ENCODE measurements at regions not wholly inside any gene's neighbourhood (a gene's known extent, or its start where the extent isn't known, plus 50 kb on each side); places are given as distances from the start of the nearest gene placed in this dataset.

DNA sequence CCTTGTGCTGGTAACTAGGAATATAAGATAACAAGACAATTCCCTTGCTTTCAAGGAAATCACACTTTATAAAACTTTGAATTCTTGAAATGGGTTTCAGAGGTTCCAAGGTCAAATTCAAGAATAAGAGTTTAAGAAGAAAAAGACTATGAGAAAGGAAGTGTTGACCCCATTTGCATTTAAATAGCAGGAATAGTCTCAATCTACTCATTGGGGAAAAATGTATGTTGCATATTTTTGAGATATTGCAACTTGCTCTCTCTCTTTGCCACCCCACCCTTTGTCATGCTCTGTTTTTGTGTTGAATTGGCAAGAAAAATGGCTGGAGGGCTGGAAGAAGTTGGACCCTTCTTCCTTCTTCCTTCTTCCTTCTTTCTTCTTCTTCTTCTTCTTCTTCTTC, 699.2 kb downstream of the TUSC7 start:
- Histone ChIP-seq H2BK5ac (ENCODE audit: low read depth, low read length, poor library complexity, severe bottlenecking) (no peak overlapping the region), H3K79me1 (replicated peaks; ENCODE audit: low read length, poor library complexity, severe bottlenecking) (no peaks in the 10 kb centered on the region), H3K36me3 (ENCODE audit: control insufficient read depth in 1 of 2, insufficient read depth in 2 of 2, low read depth in 1 of 2, low read length in 2 of 2) (no peaks in the 10 kb centered on the region), H3K27me3 (ENCODE audit: control insufficient read depth in 1 of 2, insufficient read depth in 1 of 2, low read length in 2 of 2) (no peaks in the 10 kb centered on the region), H3K4me2 (ENCODE audit: low read length, poor library complexity, severe bottlenecking) (no peak overlapping the region), H3K4me3 (ENCODE audit: insufficient read depth in 1 of 2, low read depth in 1 of 2, low read length in 2 of 2) (no peak overlapping the region), H2BK120ac (ENCODE audit: low read depth, low read length) (no peak overlapping the region), H3K4me1 (ENCODE audit: control insufficient read depth, insufficient read depth, low read depth, low read length) (no peaks in the 10 kb centered on the region), H3K14ac (ENCODE audit: low read length in 2 of 2) (no peak overlapping the region), H3K23ac (ENCODE audit: low read length in 2 of 2) (no peak overlapping the region), H4K8ac (ENCODE audit: low read length) (no peak overlapping the region), H3K27ac (ENCODE audit: low read length, poor library complexity, severe bottlenecking) (no peak overlapping the region), H4K91ac (ENCODE audit: low read length) (no peak overlapping the region), H2BK15ac (ENCODE audit: low read depth, poor library complexity, severe bottlenecking) (no peak overlapping the region), H3K9ac (ENCODE audit: low read length) (no peak overlapping the region), H3K9me3 (ENCODE audit: control insufficient read depth, low read length) (no peaks in the 10 kb centered on the region), H2BK12ac (ENCODE audit: low read length in 2 of 2) (no peak overlapping the region), H3K4ac (ENCODE audit: low read depth in 1 of 2, low read length in 2 of 2) (no peak overlapping the region), H2AK5ac (ENCODE audit: low read length, severe bottlenecking) (no peak overlapping the region), H3K18ac (ENCODE audit: low read depth in 1 of 2, low read length in 2 of 2) (no peak overlapping the region), H2AFZ (ENCODE audit: low read depth, low read length) (no peak overlapping the region)
- no peak for DNase-seq

- no peak overlapping the region for H2BK5ac ChIP-seq (ENCODE audit: low read depth, low read length, poor library complexity, severe bottlenecking)
- H3K27ac ChIP-seq (ENCODE audit: low read length, poor library complexity, severe bottlenecking), result no peak overlapping the region
- H3K79me1 ChIP-seq (replicated peaks; ENCODE audit: low read length, poor library complexity, severe bottlenecking), result no peaks in the 10 kb centered on the region
- no peak overlapping the region for H4K8ac ChIP-seq (ENCODE audit: low read length)
- no peak for DNase-seq
- WGBS, result no CpG with 5 or more reads among the region's 1 CpG
- no peaks in the 10 kb centered on the region for H3K36me3 ChIP-seq (ENCODE audit: control insufficient read depth in 1 of 2, insufficient read depth in 2 of 2, low read depth in 1 of 2, low read length in 2 of 2)
- H3K9me3 ChIP-seq (ENCODE audit: control insufficient read depth, low read length), result no peaks in the 10 kb centered on the region
- no peak overlapping the region for H3K9ac ChIP-seq (ENCODE audit: low read length)
- no peak overlapping the region for H3K14ac ChIP-seq (ENCODE audit: low read length in 2 of 2)
- no peak overlapping the region for H3K18ac ChIP-seq (ENCODE audit: low read depth in 1 of 2, low read length in 2 of 2)
- H3K4me1 ChIP-seq (ENCODE audit: control insufficient read depth, insufficient read depth, low read depth, low read length), result no peaks in the 10 kb centered on the region
- H2AFZ ChIP-seq (ENCODE audit: low read depth, low read length), result no peak overlapping the region
- H3K4me2 ChIP-seq (ENCODE audit: low read length, poor library complexity, severe bottlenecking), result no peak overlapping the region
- H4K91ac ChIP-seq (ENCODE audit: low read length), result no peak overlapping the region
- no peak overlapping the region for H3K4me3 ChIP-seq (ENCODE audit: insufficient read depth in 1 of 2, low read depth in 1 of 2, low read length in 2 of 2)
- H3K27me3 ChIP-seq (ENCODE audit: control insufficient read depth in 1 of 2, insufficient read depth in 1 of 2, low read length in 2 of 2), result no peaks in the 10 kb centered on the region
- H2BK120ac ChIP-seq (ENCODE audit: low read depth, low read length), result no peak overlapping the region
- no peak overlapping the region for H2BK12ac ChIP-seq (ENCODE audit: low read length in 2 of 2)
- no peak overlapping the region for H2AK5ac ChIP-seq (ENCODE audit: low read length, severe bottlenecking)
- H3K4ac ChIP-seq (ENCODE audit: low read depth in 1 of 2, low read length in 2 of 2), result no peak overlapping the region
- H2BK15ac ChIP-seq (ENCODE audit: low read depth, poor library complexity, severe bottlenecking), result no peak overlapping the region
- no peak overlapping the region for H3K23ac ChIP-seq (ENCODE audit: low read length in 2 of 2)
These were observed 699.7 kb downstream of the TUSC7 start for GRCh38 chr3:117409256-117409655.

GRCh38 chr3:117409701-117410459, 700.3 kb downstream of the TUSC7 start:
- Histone ChIP-seq H2AFZ (ENCODE audit: low read depth, low read length) (no peak overlapping the region), H3K4me1 (ENCODE audit: control insufficient read depth, insufficient read depth, low read depth, low read length) (no peaks in the 10 kb centered on the region), H3K9me3 (ENCODE audit: control insufficient read depth, low read length) (no peaks in the 10 kb centered on the region)

DNA sequence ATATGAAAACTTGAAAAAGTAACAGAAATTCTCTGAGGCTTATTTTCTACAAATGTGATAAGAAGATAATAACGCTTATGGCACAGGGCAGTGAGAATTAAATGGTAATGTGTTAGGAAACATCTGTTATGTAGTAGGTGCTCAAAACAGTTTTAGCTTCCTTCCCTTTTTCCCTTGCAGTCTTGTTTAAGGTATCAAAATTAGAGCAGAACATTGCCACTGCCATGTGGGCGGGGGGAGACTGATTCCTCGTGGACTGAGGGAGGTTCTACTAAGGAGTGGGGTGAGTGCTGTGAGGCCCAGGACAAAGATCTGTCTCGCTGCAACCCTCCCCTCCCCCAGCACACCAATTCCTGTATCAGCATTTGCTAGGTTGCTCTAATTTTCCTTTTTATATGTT, 702.4 kb downstream of the TUSC7 start:
- Histone ChIP-seq H3K18ac (ENCODE audit: low read depth in 1 of 2, low read length in 2 of 2) (no peak overlapping the region), H2AFZ (ENCODE audit: low read depth, low read length) (no peak overlapping the region), H4K91ac (ENCODE audit: low read length) (no peak overlapping the region), H2BK15ac (ENCODE audit: low read depth, poor library complexity, severe bottlenecking) (no peak overlapping the region), H3K27ac (ENCODE audit: low read length, poor library complexity, severe bottlenecking) (no peak overlapping the region), H3K23ac (ENCODE audit: low read length in 2 of 2) (no peak overlapping the region), H3K4me2 (ENCODE audit: low read length, poor library complexity, severe bottlenecking) (no peak overlapping the region), H3K14ac (ENCODE audit: low read length in 2 of 2) (no peak overlapping the region), H3K4me1 (ENCODE audit: control insufficient read depth, insufficient read depth, low read depth, low read length) (no peaks in the 10 kb centered on the region), H3K4me3 (ENCODE audit: insufficient read depth in 1 of 2, low read depth in 1 of 2, low read length in 2 of 2) (no peak overlapping the region), H3K27me3 (ENCODE audit: control insufficient read depth in 1 of 2, insufficient read depth in 1 of 2, low read length in 2 of 2) (no peaks in the 10 kb centered on the region), H2AK5ac (ENCODE audit: low read length, severe bottlenecking) (no peak overlapping the region), H2BK5ac (ENCODE audit: low read depth, low read length, poor library complexity, severe bottlenecking) (no peak overlapping the region), H3K79me1 (replicated peaks; ENCODE audit: low read length, poor library complexity, severe bottlenecking) (no peaks in the 10 kb centered on the region), H4K8ac (ENCODE audit: low read length) (no peak overlapping the region), H3K36me3 (ENCODE audit: control insufficient read depth in 1 of 2, insufficient read depth in 2 of 2, low read depth in 1 of 2, low read length in 2 of 2) (no peaks in the 10 kb centered on the region), H3K4ac (ENCODE audit: low read depth in 1 of 2, low read length in 2 of 2) (no peak overlapping the region), H2BK12ac (ENCODE audit: low read length in 2 of 2) (no peak overlapping the region), H3K9ac (ENCODE audit: low read length) (no peak overlapping the region), H2BK120ac (ENCODE audit: low read depth, low read length) (no peak overlapping the region), H3K9me3 (ENCODE audit: control insufficient read depth, low read length) (no peaks in the 10 kb centered on the region)
- no peak for DNase-seq
- 96% methylated on average over 1 of the region's 4 CpGs for WGBS

More at GRCh38 chr3:117409701-117410459, 700.3 kb downstream of the TUSC7 start:
- no peaks in the 10 kb centered on the region for H3K36me3 ChIP-seq (ENCODE audit: control insufficient read depth in 1 of 2, insufficient read depth in 2 of 2, low read depth in 1 of 2, low read length in 2 of 2)
- H3K4me3 ChIP-seq (ENCODE audit: insufficient read depth in 1 of 2, low read depth in 1 of 2, low read length in 2 of 2), result no peak overlapping the region
- no peaks in the 10 kb centered on the region for H3K79me1 ChIP-seq (replicated peaks; ENCODE audit: low read length, poor library complexity, severe bottlenecking)
- no peak overlapping the region for H3K27ac ChIP-seq (ENCODE audit: low read length, poor library complexity, severe bottlenecking)
- H4K8ac ChIP-seq (ENCODE audit: low read length), result no peak overlapping the region
- no peak overlapping the region for H2BK5ac ChIP-seq (ENCODE audit: low read depth, low read length, poor library complexity, severe bottlenecking)
- no peak overlapping the region for H3K18ac ChIP-seq (ENCODE audit: low read depth in 1 of 2, low read length in 2 of 2)
- 75% methylated on average over 3 of the region's 3 CpGs for WGBS
- DNase-seq, result peak; percentile 1
- no peak overlapping the region for H3K14ac ChIP-seq (ENCODE audit: low read length in 2 of 2)
- no peaks in the 10 kb centered on the region for H3K27me3 ChIP-seq (ENCODE audit: control insufficient read depth in 1 of 2, insufficient read depth in 1 of 2, low read length in 2 of 2)
- no peak overlapping the region for H2BK120ac ChIP-seq (ENCODE audit: low read depth, low read length)
- no peak overlapping the region for H3K23ac ChIP-seq (ENCODE audit: low read length in 2 of 2)
- H3K4me2 ChIP-seq (ENCODE audit: low read length, poor library complexity, severe bottlenecking), result no peak overlapping the region
- H2BK15ac ChIP-seq (ENCODE audit: low read depth, poor library complexity, severe bottlenecking), result no peak overlapping the region
- no peak overlapping the region for H3K9ac ChIP-seq (ENCODE audit: low read length)
- H3K4ac ChIP-seq (ENCODE audit: low read depth in 1 of 2, low read length in 2 of 2), result no peak overlapping the region
- H4K91ac ChIP-seq (ENCODE audit: low read length), result no peak overlapping the region
- H2AK5ac ChIP-seq (ENCODE audit: low read length, severe bottlenecking), result no peak overlapping the region
- H2BK12ac ChIP-seq (ENCODE audit: low read length in 2 of 2), result no peak overlapping the region

Data from mesenchymal stem cell (in vitro differentiated cells and primary cell).